NT2/D1 (cell line): ENCODE measurements at regions not wholly inside any gene's neighbourhood (a gene's known extent, or its start where the extent isn't known, plus 50 kb on each side); places are given as distances from the start of the nearest gene placed in this dataset.

Source experiments
- DNase-seq: peaks from one replicate; pipeline ENCODE4 v3.0.0-alpha.2; 2011; ENCODE audit warnings: low read depth, low spot score
- H3K27me3 ChIP-seq: 2 replicates; pipeline ENCODE4 v1.6.0; 2011; ENCODE audit warnings: mild to moderate bottlenecking; ENCODE audit not compliant: insufficient read length, insufficient read depth
- H3K36me3 ChIP-seq: 2 replicates; pipeline ENCODE4 v1.6.1; 2011; ENCODE audit warnings: mild to moderate bottlenecking, low read length, mixed read lengths; ENCODE audit not compliant: insufficient read depth, insufficient read length
- H3K4me1 ChIP-seq: 2 replicates; pipeline ENCODE4 v1.5.1; 2011; ENCODE audit not compliant: insufficient read depth, insufficient read length
- H3K4me3 ChIP-seq: 2 replicates; pipeline ENCODE4 v1.5.1; 2011; ENCODE audit warnings: low read depth; ENCODE audit not compliant: insufficient read length
- H3K9ac ChIP-seq: 2 replicates; pipeline ENCODE4 v1.6.0; 2011; ENCODE audit warnings: low read depth; ENCODE audit not compliant: insufficient read length
- H3K9me3 ChIP-seq: 2 replicates; pipeline ENCODE4 v1.5.1; 2011; ENCODE audit warnings: mild to moderate bottlenecking, low read length; ENCODE audit not compliant: insufficient read depth
- SUZ12 ChIP-seq: IDR thresholded peaks from 2 replicates; pipeline ENCODE4 v1.6.1; 2011; ENCODE audit not compliant: insufficient read length, insufficient read depth; ENCODE audit errors: extremely low read depth
- YY1 ChIP-seq: IDR thresholded peaks from 2 replicates; pipeline ENCODE4 v1.6.1; 2011; ENCODE audit not compliant: insufficient read length, insufficient read depth
- ZNF274 ChIP-seq: IDR thresholded peaks from 2 replicates; pipeline ENCODE4 v1.6.1; 2011; ENCODE audit warnings: mild to moderate bottlenecking, low read depth, low read length

GRCh38 chr3:126245811-126246727 lies 65.7 kb upstream of the ALDH1L1 start:
- TF ChIP-seq ZNF274 (no peak), SUZ12 (no peak), YY1 (no peak)
- Histone ChIP-seq H3K4me3 (no peak overlapping the region), H3K9me3 (peaks cover 42% of the 10 kb centered on the region), H3K27me3 (no peaks in the 10 kb centered on the region), H3K9ac (no peak overlapping the region), H3K4me1 (no peaks in the 10 kb centered on the region), H3K36me3 (no peaks in the 10 kb centered on the region)
- no peak for DNase-seq
